ENCODE measurements at regions not wholly inside any gene's neighbourhood (a gene's known extent, or its start where the extent isn't known, plus 50 kb on each side); places are given as distances from the start of the nearest gene placed in this dataset.

GRCh38 chrX:112571388-112571787 lies 108.3 kb downstream of the LHFPL1 start:
- TF ChIP-seq TAF1 (IDR thresholded peaks at IDR 0.05; ENCODE audit: low read depth, low read length), result no peak
- no peak for TF ChIP-seq PAX5 (IDR thresholded peaks at IDR 0.05; ENCODE audit: insufficient read depth, low read length, severe bottlenecking)

All from GM12891 (cell line).